ENCODE measurements at regions not wholly inside any gene's neighbourhood (a gene's known extent, or its start where the extent isn't known, plus 50 kb on each side); places are given as distances from the start of the nearest gene placed in this dataset.

DNA sequence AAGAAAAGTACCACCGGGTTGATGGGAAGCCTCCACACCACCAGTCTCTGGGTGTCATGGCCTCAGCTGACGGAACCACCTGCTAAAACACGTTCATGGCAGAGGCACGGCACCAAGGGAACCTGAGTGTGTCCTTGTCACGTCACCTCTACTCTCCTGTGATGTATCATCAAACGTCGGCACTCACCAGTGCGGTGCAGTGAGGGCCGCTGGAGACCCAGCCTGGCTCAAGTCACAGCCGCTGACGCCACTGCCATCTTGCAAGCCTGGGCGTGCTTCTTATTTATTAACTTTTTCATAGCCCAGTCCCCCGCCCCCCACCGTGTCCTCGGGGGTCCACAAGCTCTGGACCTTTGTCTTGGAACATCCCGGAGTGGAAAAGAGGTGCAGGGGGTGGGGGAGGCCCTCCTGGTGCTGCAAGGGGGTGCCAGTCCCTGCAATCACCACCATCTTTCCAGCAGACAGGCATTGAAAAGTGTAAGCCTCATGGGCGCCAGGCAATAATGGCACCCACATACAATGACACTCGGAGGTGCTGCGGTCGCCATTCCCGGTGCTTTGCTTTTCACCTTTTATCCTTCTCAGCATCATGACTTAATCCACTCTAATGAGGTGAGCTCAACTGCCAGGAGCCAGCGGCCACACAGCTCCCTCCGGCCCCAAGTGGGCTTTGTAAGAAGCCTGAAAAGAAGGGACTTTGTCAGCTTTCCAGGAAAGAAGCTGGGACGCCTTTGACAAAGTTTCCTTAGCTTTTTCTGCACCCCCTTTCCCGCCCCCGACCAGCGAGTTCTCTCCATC is 202.3 kb upstream of the IRX1 start:
- DNase-seq, result no peak

GRCh38 chr5:3392306-3392939 is 203.2 kb upstream of the IRX1 start:
- no peak for DNase-seq

DNA sequence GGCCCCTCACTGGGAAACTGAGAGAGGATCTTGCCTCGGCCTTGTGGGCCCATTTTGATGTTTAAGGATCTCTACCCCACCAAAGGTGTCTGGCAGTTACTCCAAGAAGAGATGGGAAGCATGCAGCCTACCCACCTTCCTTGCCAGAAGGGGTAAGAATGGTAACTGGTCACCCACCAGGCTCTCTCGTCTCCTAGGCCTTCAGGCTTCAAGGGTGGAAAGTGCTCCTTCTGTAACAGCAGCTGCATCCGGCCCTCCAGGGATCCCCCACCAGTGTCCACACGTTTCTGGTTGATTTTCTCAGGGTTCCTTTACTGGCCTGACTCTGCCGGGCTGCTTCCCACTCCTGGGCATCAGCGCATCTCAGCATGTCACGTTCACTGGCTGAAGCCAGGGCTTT is 204.4 kb upstream of the IRX1 start:
- no peak for DNase-seq

GRCh38 chr5:3389471-3390026 is 206.1 kb upstream of the IRX1 start:
- no peak for DNase-seq

DNA sequence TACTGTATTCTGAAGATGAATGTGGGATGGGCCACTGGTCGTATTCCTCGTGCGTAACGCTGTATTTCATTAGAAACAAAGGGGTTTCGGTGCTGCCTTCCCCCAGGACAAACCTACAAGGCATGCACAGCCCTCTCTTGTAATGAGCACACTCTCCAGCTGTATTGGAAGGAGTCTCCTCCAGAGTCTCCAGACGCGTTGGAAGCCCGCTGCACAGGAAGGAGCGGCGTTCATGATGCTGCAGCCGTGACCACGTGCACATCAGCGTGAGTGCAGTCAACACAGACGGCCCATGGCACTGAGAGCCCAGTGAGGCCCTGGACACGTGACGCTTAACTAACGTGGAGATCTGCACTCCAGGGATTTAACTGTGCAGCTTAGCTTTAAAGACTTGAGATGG is 209.0 kb upstream of the IRX1 start:
- no peak for DNase-seq

- no peak for DNase-seq
Observed at GRCh38 chr5:3385991-3386519, 209.6 kb upstream of the IRX1 start.

DNA sequence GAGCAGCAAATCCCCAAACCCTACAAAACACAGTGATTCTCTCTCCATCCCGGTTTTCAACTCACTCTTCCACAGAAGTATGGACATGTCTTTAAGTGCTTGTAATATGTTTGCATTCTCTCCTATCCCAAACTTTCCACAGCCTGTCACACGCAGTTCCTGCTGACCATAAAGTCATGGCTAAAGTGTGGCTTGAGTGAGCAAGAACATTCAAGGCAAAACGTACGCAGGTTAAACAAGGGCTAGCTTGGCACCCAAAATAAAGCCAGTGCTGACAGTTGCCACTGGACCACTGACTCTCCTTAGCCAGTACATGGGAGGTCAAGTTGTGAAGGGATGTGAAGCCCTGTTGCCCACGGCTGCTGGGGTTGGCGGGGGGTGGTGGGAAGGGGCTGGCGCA is 211.1 kb upstream of the IRX1 start:
- DNase-seq, result no peak

DNA sequence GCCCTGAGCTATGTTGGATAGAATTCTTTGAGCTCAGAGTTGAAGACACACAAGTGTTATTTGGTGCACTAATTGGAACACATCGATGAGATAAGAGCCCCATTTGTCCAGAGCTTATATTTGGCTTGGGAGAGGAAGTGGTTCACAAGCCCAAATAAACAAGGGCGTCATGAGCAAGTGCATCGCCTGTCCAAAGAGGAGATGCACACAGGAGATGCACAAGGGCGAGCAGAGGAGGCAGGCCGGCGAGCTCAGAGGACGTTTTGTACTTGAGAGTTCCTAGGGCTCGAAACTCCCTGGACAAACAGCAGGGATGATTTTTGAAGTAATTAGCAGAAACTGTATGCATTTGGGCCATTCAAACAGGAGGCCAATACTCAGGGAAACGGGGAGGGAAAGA is 212.8 kb upstream of the IRX1 start:
- no peak for DNase-seq

DNA sequence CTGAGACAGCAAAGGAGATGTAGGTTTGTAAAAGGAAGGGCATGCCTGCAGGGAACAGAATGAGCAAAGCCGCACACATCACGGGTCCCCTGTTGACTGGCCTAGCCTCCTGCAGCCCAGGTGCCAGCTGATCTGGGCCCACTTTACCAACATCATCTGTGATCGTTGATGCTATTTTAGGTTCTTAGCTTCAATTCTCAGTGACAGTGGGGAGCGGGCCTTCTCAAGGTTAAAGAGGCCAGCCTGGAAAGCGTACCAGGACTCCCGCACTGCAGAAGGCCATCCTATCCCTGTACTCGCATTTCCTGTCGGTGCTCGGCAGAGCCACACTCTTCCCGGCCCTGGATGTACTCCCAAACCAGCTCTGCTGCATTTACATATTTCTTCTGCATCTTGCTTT is 213.5 kb upstream of the IRX1 start:
- DNase-seq, result no peak

DNA sequence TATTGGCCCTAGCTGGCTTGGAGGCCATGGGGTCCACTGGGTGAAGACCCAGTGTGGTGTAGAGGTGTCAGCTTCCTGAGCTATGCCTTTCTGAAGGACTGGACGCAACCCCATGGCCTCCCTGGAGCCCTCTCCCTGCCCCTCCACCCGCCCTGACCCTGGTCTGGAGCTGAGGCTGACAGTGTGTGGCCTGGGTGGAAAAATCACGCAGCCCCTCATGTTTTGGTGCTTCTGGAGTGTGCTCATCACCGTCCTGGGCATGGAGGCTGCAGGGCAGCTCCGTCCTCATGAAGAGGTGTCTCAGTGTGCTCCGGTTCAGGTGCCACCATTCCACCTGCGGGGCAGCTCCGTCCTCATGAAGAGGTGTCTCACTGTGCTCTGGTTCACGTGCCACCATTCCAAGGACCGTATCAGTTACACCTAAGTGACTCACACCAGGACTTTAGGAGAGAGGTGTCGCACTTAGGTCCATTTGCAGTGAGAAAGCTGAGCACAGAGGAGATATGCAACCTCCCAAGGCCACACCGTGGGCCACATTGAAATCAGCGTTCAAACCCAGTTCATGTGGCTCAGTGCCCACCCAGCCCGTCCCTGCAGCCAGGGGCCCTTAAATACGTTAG is 214.3 kb upstream of the IRX1 start:
- no peak for DNase-seq

GRCh38 chr5:3380689-3381088 is 214.9 kb upstream of the IRX1 start:
- no peak for DNase-seq

GRCh38 chr5:3377831-3378230 is 217.8 kb upstream of the IRX1 start:
- DNase-seq, result no peak

- DNase-seq, result no peak
Observed at GRCh38 chr5:3377176-3377575, 218.5 kb upstream of the IRX1 start.

DNA sequence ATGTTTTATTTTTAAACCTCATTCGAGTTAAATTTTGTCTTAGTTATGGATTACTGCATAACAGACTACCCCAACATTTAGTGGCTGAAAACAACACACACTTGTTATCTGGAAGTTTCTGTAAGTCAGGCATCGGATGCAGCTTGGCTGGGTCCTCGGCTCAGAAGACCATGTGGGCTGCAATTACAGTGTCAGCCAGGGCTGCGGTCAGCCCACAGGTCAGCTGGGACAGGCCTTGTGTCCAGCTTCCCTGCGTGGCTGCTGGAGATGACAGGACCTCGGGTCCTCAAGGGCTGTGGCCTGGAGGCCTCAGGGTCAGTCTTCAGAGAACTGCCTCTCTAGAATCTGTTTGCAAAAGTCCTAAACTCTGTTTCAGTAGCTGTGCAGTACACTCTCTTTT is 219.0 kb upstream of the IRX1 start:
- DNase-seq, result no peak

GRCh38 chr5:3375586-3376311 is 219.9 kb upstream of the IRX1 start:
- DNase-seq, result no peak

- no peak for DNase-seq
Observed at GRCh38 chr5:3373391-3373790, 222.2 kb upstream of the IRX1 start.

DNA sequence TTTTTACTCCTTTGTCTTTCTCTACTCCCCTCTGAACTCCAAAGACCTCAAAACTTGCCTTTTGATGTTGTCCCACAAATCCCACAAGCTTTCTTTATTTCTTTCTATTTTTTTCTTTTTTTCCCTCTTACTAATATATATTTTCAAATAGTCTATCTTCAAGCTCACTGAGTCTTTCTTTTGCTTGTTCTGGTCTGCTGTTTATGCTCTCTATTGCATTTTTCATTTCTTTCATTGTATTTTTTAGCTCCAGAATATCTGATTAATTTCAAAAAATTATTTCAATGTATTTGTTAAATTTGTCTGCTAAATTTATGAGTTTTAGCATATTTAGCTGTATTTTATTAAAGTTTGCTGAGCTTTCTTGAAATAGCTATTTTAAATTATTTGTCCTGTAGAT is 223.3 kb upstream of the IRX1 start:
- no peak for DNase-seq

DNA sequence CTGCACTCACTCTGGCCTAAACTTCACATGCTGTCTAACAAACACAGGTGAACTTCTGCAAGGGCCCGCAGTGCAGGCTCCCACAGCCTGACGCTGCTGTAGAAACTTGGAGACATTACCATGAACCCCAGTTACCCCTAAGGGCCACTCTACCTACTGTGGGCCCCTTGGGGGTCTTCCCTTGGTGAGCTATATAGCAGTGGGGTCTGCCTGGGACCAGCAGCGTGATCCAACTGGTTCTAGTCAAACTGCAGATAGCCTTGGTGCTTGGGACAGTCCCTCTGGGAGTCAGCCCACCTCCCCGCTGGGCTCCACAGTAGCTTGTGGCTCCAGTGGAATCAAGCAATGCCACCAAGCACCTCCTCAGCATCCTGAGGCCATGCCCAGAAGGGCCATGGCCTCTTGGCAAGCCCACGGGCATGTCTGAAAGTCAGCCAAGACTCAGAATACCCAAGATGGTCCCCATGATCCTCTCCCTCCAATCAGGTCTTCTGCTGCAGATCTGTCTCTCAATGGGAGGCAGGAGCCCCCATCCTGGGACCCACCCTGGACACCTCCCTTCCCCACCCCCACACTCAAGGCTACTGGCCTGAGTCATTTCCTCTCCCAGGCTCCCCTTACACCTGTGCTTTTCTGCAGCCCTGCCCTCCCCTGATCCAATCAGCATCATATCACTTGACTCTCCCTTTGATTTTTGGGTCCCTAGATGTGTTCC is 230.0 kb upstream of the IRX1 start:
- no peak for DNase-seq

DNA sequence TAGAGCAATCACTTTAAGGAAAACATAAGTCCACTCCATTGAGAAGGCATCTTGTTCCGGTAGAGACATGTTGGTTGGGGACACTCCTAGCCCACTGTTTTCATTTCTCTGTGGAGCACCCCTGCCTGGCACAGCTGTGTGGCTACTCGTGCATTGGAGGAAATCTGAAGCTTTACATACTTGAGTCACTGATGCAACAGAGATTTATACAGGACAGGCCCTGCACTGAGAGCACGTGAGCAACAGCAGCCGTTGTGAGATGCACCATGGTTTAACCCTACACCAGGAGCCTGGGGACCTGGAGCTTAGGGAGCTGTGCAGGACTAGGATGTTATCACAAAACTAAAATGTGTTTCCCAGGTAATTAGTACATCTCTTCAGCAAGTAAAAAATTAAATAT is 230.7 kb upstream of the IRX1 start:
- DNase-seq, result no peak

DNA sequence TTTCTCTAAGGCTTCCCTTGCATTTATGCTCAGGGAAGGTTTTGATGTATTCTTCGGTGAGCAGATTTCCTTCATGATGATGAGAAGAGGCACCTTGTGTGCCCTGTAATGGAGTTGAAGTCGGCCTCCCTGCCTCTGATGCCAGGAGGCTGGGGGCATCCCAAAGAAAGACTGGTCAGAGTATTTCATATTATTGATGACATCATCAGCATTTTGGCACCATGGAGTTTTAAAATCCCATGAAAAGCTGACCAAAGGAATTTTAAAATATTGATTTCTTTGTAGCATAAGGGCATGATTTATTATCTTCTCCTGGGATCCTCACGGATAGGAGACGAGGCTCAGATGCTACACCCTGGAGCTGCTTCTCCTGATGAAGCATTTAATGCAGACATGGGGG is 231.2 kb upstream of the IRX1 start:
- DNase-seq, result no peak

DNA sequence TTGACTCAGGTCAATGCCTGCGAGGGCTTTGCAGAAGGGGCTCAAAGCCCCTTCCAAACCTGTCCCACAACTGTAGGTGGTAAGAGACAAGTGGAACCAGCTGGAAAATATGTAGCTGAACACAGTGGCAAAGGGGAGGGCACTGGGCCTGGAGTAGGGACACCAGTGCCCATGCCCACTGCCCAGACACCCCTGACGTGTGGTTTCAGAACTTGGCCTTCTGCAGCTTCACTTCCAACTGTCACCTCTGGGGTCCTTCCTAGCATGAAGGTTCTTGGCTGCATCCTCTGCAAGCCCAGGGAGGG is 233.1 kb upstream of the IRX1 start:
- no peak for DNase-seq

DNA sequence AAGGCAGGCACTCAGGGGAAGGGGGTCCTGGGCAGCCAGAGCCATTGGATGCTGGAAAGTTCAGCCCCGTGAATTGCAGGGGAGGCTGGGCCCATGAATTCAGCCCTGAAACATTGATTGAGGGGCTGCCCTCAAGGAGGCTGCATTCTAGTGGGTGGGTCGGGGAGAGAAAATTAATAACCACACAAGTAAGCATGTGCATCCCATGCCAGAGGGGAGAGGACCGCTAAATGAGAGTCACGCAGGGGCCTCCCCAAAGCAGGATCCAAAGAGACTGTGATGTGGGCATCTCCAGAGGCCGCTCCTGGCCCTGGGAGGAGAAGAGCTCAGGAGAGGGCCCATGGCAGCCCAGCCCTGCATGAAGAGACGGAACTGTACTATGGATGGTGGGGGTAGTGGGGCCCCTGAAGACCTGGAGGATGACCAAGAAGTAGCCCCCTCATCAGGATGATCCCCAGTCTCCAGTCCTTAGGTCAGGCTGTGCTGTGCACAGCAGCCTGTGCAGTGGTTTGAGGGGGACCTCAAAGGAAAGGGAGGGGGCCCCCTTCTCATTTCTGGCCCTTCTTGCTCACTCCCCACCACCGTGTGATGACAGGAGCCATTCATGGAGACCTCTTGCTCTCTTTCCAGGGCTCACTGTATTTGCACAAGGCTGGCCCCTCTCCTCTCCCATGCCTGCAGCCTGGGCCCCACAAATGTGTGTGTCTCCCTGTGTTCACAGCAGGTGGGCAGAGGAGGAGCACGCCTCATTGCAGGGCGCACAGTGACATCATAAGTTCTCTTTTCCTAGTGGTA is 233.6 kb upstream of the IRX1 start:
- DNase-seq, result no peak
